ENCODE measurements at regions not wholly inside any gene's neighbourhood (a gene's known extent, or its start where the extent isn't known, plus 50 kb on each side); places are given as distances from the start of the nearest gene placed in this dataset.

DNA sequence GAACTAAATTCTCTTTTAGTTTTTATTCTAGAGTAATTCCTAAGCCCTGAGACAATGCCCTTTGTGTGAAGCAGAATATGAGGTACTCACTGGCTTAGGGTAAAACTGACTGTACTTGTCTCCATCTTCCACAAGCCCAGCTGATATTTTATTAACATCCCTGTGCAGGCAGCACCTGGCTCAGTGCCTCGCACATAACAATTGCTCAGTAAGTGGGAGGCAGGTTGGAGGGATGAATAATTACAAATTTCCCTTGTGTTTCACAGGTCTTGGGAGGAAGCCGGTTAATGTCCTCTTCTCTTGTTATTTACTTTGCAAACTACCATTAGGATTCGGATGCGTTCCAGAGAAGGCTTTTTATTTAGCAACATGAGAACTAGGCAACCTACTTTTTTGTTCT, 249.8 kb upstream of the FSHR start:
- Mint-ChIP-seq H3K9me3 (peaks cover 0 to 12% (median 2%) of the 10 kb centered on the region in 3 donors), H3K27ac (no peak overlapping the region), H3K4me3 (no peak overlapping the region), H3K4me1 (no peaks in the 10 kb centered on the region), H3K27me3 (no peaks in the 10 kb centered on the region), H3K36me3 (no peaks in the 10 kb centered on the region)

DNA sequence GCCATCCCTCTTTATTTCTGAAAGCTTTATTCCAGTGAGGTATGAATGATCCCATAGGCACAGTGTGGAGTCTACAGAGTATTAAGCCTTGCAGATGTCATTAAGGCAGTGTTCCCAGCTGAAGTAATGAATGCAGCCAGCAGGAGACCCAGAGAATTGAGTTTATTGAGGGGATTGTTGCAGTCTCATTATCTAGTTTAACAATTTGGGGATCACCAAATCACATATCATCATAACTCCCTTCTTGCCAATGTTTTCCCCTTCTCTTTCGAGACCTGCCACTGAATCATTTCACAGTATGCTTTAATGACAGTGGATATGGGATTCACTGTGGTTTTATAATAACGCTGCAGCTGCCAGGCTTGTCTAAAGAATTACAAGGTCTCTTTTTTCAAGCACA, 249.3 kb upstream of the FSHR start:
- H3K9me3 Mint-ChIP-seq: peaks cover 0 to 10% (median 2%) of the 10 kb centered on the region in 3 donors
- no peaks in the 10 kb centered on the region for H3K4me1 Mint-ChIP-seq
- no peaks in the 10 kb centered on the region for H3K36me3 Mint-ChIP-seq
- no peaks in the 10 kb centered on the region for H3K27me3 Mint-ChIP-seq
- H3K27ac Mint-ChIP-seq: no peak overlapping the region
- no peak overlapping the region for H3K4me3 Mint-ChIP-seq

DNA sequence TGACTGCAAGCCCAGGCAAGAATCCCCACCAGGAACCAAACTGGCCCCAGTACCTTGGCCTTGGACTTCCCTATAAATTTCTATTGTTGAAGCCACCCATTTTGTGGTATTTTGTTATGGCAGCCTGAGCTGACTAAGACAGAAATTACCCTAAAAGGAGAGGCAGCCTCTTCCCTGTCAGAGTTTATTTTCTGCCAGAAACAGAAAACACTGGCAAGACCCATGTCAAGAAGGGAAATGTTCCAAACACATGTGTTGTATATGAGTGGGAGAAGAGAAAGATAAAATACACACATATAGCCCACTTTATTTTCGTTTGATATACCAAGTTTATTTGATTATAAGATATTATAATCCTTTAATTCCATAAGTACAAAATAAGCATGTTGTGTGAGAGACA, 225.1 kb upstream of the FSHR start:
- Mint-ChIP-seq H3K27me3 (no peaks in the 10 kb centered on the region), H3K9me3 (peaks cover 0 to 23% (median 3%) of the 10 kb centered on the region in 3 donors), H3K36me3 (no peaks in the 10 kb centered on the region), H3K4me1 (no peaks in the 10 kb centered on the region), H3K4me3 (no peak overlapping the region), H3K27ac (no peak overlapping the region)

DNA sequence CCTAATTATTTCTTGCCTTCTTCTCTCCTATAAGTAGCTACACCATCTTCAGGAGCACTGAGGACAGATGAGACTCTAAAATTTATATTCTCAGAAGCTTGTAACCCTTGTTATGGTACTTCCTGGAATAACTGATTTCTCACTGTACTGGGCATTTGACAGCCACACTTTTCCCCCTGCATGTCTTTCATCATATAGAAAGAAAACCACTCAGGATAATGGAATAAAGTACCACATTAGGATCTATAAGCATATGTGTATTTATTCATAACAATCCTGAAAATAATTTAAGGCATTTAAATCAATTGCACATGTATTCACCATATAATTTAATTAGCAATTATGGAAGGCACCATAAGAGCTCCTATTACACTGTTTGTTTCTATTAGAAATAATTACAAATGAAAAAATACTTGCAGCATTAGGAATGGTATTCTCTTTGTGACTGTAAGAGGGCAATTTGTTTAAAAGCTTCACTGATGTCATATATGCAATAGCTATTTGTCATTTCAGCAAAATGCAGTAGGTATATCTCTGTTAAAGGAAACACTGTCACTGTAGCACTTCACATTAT, 216.9 kb upstream of the FSHR start:
- Mint-ChIP-seq H3K27me3 (peaks cover 5% of the 10 kb centered on the region), H3K9me3 (peaks cover 0 to 5% (median 3%) of the 10 kb centered on the region in 3 donors), H3K4me1 (no peaks in the 10 kb centered on the region), H3K27ac (no peak overlapping the region), H3K36me3 (no peaks in the 10 kb centered on the region), H3K4me3 (no peak overlapping the region)

DNA sequence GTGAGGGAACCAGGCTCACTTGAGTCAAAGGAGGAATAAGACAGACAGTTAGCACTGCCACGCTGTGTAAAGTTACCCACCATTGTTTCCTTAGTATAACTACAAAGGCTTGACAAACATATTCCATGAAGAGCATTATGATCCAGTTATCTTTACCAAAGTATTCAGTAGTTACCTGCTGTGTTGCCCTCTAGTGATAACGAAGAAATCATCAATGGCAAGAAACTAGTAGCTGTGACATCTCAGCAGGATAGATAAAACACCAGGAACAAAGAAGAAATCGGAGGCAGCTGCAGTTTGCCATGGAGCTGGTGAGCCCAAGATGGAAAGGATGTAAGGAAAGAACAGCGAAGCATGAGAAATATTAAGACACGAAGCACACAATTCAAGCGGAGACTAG, 215.3 kb upstream of the FSHR start:
- no peak overlapping the region for H3K4me3 Mint-ChIP-seq
- no peaks in the 10 kb centered on the region for H3K4me1 Mint-ChIP-seq
- no peaks in the 10 kb centered on the region for H3K36me3 Mint-ChIP-seq
- peaks cover 5% of the 10 kb centered on the region for H3K27me3 Mint-ChIP-seq
- no peak overlapping the region for H3K27ac Mint-ChIP-seq
- H3K9me3 Mint-ChIP-seq: peaks cover 0 to 5% (median 3%) of the 10 kb centered on the region in 3 donors

DNA sequence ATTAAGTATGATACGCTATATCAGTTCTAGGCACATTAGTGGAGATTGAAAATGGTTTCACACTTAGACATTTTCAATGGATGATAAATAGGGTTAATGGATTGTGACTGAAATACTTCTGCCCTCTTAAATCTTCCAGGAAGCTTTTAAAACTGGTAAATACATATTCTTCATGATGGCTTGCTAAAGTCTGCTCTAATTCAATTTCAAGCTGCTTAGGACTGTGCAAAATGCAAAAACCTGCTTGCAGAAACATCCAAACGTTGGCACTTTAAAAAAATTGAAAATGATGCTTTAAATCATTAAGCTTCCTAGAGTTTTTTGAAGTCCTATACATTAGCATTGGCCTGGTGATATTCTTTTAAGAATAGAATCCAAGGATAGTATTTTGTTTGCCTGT, 214.8 kb upstream of the FSHR start:
- Mint-ChIP-seq H3K27me3 (peaks cover 5% of the 10 kb centered on the region), H3K4me3 (no peak overlapping the region), H3K36me3 (no peaks in the 10 kb centered on the region), H3K27ac (no peak overlapping the region), H3K4me1 (no peaks in the 10 kb centered on the region), H3K9me3 (peaks cover 0 to 3% (median 0%) of the 10 kb centered on the region in 3 donors)

DNA sequence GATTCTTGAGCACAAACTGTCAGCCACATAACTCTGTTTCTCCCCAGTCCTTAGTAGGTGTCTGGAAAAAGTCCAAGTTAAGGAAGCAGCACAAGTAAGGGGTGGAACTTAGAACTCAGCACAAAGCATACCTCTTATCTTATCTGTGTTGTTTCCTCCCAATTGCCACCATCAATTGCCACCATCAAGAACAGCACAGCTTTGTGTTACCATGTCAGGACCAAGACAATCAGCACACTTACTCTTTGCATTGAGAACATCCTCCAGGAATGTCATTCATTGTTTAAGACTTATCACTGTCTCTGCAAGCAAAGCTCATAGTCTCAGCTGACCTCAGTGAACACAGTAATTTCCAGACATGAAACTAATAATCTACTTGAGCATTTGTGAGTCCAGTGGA, 212.7 kb upstream of the FSHR start:
- H3K4me1 Mint-ChIP-seq: no peaks in the 10 kb centered on the region
- no peak overlapping the region for H3K4me3 Mint-ChIP-seq
- H3K9me3 Mint-ChIP-seq: peaks cover 0 to 2% (median under 1%) of the 10 kb centered on the region in 3 donors
- H3K36me3 Mint-ChIP-seq: no peaks in the 10 kb centered on the region
- no peaks in the 10 kb centered on the region for H3K27me3 Mint-ChIP-seq
- H3K27ac Mint-ChIP-seq: no peak overlapping the region

DNA sequence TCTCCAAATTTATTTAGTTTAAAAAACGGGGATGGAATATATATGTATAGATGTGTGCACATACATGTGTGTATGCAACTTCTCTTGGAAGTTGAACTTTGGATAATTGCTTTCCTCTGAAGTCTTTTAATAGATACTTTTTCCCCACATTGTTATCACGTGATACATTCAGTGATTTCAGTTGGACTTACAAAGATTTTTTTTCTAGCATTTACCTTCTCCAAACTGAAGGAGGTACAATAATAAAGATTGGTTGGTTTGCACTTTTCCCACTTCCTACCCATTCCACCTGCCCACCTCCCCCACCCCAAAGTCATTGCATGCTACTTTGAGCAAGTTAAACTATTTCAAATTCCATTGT, 206.1 kb upstream of the FSHR start:
- H3K9me3 Mint-ChIP-seq: peaks cover 2 to 3% (median 3%) of the 10 kb centered on the region in 3 donors
- no peak overlapping the region for H3K4me3 Mint-ChIP-seq
- no peaks in the 10 kb centered on the region for H3K4me1 Mint-ChIP-seq
- H3K36me3 Mint-ChIP-seq: no peaks in the 10 kb centered on the region
- no peaks in the 10 kb centered on the region for H3K27me3 Mint-ChIP-seq
- no peak overlapping the region for H3K27ac Mint-ChIP-seq

DNA sequence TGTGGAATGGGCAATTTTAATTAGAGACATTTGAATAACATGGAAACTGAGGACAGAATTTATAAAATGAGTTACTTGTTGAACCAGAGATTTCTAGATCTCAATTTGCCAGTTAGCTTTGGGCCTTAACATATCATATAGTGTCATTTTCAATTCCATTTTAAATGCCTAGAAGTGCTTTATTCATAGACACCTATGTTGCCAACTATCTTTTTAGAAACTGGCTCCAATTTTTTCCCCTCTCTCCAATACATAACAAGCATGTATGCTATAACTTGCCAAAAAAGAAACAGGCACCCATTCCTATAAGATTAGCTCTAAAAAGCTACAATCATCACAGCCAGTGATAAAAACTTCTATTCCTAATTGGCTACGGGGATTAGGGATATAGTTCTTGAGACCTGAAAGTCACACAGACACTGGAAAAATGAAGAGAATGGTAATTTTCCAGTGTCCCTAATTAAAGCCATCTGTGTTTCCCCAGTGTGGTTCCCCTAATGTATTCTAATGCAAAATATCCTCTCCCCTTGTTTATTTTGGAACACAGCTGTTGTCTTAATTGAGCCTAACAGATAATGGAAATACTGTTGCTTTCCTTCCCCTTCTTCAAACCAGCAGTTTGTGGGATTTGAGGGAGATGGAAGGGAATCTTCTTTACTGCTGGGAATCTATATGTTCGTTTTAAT, 205.5 kb upstream of the FSHR start:
- no peak overlapping the region for H3K27ac Mint-ChIP-seq
- H3K27me3 Mint-ChIP-seq: no peaks in the 10 kb centered on the region
- H3K36me3 Mint-ChIP-seq: no peaks in the 10 kb centered on the region
- H3K4me3 Mint-ChIP-seq: no peak overlapping the region
- H3K4me1 Mint-ChIP-seq: no peaks in the 10 kb centered on the region
- H3K9me3 Mint-ChIP-seq: peaks cover 2 to 3% (median 3%) of the 10 kb centered on the region in 3 donors

DNA sequence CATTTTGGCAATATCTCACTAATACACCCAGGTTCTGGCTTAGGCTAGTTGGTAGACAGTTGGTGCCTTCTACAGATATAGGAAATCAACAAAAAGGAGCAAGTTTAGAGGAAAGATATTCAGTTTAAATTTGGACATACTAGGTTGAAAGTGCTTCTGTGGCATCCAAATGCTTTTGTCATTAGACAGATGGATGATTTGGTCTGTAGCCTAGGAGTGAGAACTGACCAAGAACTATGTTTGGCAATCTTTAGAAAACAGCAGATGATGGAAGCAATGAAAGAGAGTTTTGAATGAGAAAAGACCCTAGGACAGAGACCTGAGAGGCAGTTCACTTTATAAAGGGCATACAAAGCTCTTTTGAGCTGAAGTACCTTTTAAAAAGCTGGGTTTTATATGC, 201.3 kb upstream of the FSHR start:
- H3K36me3 Mint-ChIP-seq: no peaks in the 10 kb centered on the region

DNA sequence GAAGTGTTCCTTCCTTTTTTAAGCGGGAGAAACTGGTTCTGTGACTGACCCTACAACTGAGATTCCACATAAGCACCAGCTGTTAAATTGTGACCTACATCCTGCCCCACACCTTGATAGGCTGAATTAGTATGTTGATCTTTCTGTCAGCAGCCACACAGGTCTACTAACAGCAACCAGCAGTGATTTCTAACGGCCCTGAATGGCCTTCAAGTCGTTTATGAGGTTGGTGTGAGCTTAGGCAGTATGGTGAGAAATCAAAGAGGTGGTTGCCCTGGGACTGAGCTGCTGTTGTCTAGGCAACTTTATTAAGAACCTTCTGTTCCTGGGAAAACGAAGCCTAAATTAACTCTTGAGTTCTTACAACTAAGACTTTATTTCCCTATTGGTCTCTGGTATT, 197.2 kb upstream of the FSHR start:
- Mint-ChIP-seq H3K36me3 (no peaks in the 10 kb centered on the region), H3K4me3 (no peak overlapping the region), H3K4me1 (no peaks in the 10 kb centered on the region)

More for the DNA sequence above, 201.3 kb upstream of the FSHR start:
- H3K4me1 Mint-ChIP-seq: no peaks in the 10 kb centered on the region
- H3K27ac Mint-ChIP-seq: no peak overlapping the region
- H3K4me3 Mint-ChIP-seq: no peak overlapping the region
- H3K27me3 Mint-ChIP-seq: no peaks in the 10 kb centered on the region
- H3K9me3 Mint-ChIP-seq: peaks cover 0 to 2% (median 0%) of the 10 kb centered on the region in 3 donors

DNA sequence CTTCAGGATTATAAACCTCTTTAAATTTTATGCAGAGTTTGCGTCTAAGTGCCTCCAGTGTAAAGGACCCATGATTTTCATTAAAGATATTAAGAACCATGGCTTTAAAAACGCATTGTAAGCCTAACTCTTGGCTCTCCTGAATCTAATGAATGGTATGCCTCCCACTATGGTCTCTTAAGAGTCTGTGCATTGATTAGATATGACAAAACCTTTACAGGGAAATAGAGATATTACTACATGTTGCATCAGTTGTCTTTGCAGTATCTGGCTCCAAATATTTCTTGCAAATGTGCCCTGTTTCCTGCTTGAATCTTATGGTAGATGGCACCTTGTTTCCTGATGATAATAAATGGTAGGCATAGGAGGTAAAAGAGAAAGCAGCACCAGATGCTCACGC, 189.3 kb upstream of the FSHR start:
- peaks cover 0 to 1% (median 0%) of the 10 kb centered on the region in 3 donors for H3K9me3 Mint-ChIP-seq
- H3K27me3 Mint-ChIP-seq: no peaks in the 10 kb centered on the region

More for the DNA sequence above, 197.2 kb upstream of the FSHR start:
- Mint-ChIP-seq H3K9me3 (no peaks in the 10 kb centered on the region), H3K27me3 (no peaks in the 10 kb centered on the region), H3K27ac (no peak overlapping the region)

DNA sequence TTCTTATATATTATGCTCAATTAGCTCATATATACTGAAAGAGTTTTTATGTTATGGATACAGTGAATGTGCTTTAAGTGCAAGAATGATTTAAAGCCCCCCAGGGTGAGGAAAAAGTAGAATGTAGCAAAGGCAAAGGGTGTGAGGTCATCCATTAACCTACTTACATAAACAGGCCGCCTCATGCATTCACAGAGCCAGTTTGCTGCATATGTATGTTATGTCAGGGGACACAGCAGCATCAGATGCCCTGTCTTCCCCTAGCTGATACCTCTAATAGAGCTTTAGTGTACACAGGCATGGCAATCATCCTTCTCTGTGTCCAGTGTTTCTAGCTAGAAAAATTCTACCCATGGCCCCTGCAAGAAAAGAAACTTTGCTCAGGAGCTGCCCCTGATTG, 187.8 kb upstream of the FSHR start:
- Mint-ChIP-seq H3K4me3 (no peak overlapping the region), H3K4me1 (no peaks in the 10 kb centered on the region), H3K27me3 (no peaks in the 10 kb centered on the region), H3K9me3 (peaks cover 0 to 1% (median 0%) of the 10 kb centered on the region in 3 donors), H3K36me3 (no peaks in the 10 kb centered on the region), H3K27ac (no peak overlapping the region)

More for the DNA sequence above, 189.3 kb upstream of the FSHR start:
- no peak overlapping the region for H3K4me3 Mint-ChIP-seq
- H3K4me1 Mint-ChIP-seq: no peaks in the 10 kb centered on the region
- no peaks in the 10 kb centered on the region for H3K36me3 Mint-ChIP-seq
- H3K27ac Mint-ChIP-seq: no peak overlapping the region

DNA sequence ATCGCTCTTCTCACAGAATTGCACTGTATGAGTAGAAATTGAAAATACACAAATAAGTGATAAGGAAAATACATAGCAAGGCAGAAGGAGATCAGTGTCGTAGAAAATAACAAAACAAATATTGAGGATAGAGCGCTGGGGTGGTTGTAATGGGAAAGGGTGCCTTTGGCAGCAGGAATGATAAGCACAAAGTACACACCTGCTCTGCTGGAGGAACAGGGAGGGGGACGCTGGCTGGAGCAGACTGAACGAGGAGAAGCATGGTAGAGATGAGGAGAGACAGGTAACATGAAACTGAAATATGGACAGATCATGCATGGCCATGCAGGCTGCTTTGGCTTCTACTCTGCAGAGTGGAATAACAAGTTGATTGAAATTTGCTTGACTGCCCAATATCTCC, 181.2 kb upstream of the FSHR start:
- H3K4me1 Mint-ChIP-seq: no peaks in the 10 kb centered on the region
- no peaks in the 10 kb centered on the region for H3K9me3 Mint-ChIP-seq
- H3K27ac Mint-ChIP-seq: no peak overlapping the region
- H3K4me3 Mint-ChIP-seq: no peak overlapping the region
- no peaks in the 10 kb centered on the region for H3K27me3 Mint-ChIP-seq
- H3K36me3 Mint-ChIP-seq: no peaks in the 10 kb centered on the region

DNA sequence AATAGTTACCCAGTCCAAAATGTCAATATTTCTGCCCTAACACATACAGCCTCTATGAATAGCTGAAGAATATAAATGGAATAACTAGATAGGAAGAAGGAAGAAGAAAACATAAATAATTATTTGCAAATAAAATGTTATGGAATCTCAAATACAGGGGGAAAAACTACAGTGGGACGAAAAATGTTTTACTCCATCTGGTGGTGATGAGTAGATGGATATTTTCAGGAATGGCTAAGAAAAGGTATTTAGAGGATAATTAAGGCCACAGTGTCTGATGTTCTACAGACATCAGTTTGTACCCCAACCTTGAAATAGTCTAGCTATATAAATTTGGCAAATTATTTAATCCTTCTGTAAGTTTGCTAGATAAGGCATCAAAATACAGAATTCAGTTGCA, 178.1 kb upstream of the FSHR start:
- H3K4me3 Mint-ChIP-seq: no peak overlapping the region
- H3K9me3 Mint-ChIP-seq: no peaks in the 10 kb centered on the region
- no peaks in the 10 kb centered on the region for H3K27me3 Mint-ChIP-seq
- no peak overlapping the region for H3K27ac Mint-ChIP-seq
- H3K4me1 Mint-ChIP-seq: no peaks in the 10 kb centered on the region
- H3K36me3 Mint-ChIP-seq: peaks cover 1% of the 10 kb centered on the region

DNA sequence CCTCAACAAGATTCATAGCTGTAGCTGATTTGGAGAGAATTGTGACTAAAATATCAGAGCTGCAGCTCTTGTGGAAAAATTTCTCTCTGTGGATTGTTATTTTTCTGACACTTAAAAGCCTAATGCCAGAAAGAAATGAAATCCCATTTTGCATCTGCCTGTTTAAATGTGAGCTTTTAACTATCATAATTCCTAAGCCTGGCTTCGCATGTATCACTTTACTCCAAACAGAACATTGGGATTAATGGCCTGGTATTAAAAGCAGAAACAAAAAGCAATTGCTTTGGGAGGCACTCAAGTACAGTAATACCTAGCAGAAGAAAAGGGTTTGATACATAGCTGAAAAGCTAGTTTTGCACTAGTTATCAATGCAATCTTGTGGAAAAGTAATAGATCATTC, 164.2 kb upstream of the FSHR start:
- no peaks in the 10 kb centered on the region for H3K27me3 Mint-ChIP-seq
- no peak overlapping the region for H3K27ac Mint-ChIP-seq
- H3K4me1 Mint-ChIP-seq: no peaks in the 10 kb centered on the region
- no peaks in the 10 kb centered on the region for H3K36me3 Mint-ChIP-seq
- H3K9me3 Mint-ChIP-seq: peaks cover 6 to 8% (median 7%) of the 10 kb centered on the region in 3 donors
- H3K4me3 Mint-ChIP-seq: no peak overlapping the region

Data from IgD-negative memory B cell (primary cell).